SKM-1 (cell line): ENCODE measurements at regions not wholly inside any gene's neighbourhood (a gene's known extent, or its start where the extent isn't known, plus 50 kb on each side); places are given as distances from the start of the nearest gene placed in this dataset.
"Not testable (repeated sequence)": the region's sequence is repeated elsewhere in the genome, so short reads cannot be mapped to it uniquely, and the experiment has no call there.

Experiments used
- DNase-seq: peaks from one replicate; lab custom pipeline; 2025; ENCODE audit not compliant: unreplicated experiment; lab: John Stamatoyannopoulos, UW

- DNase-seq, result no peak
Observed at GRCh38 chr11:69947793-69948255, 128.6 kb upstream of the FGF3 start.

- no peak for DNase-seq
Observed at GRCh38 chr11:69948256-69949141, 129.3 kb upstream of the FGF3 start.

GRCh38 chr11:69949327-69949726 lies 128.8 kb upstream of the ANO1 start:
- DNase-seq, result no peak

- DNase-seq, result no peak
Observed at GRCh38 chr11:69950120-69950519, 128.0 kb upstream of the ANO1 start.

GRCh38 chr11:69950621-69951020 lies 127.5 kb upstream of the ANO1 start:
- no peak for DNase-seq

- DNase-seq, result no peak
Observed at GRCh38 chr11:69951821-69952220, 126.3 kb upstream of the ANO1 start.

- not testable (repeated sequence) for DNase-seq
Observed at GRCh38 chr11:69952229-69952975, 125.7 kb upstream of the ANO1 start.

- DNase-seq, result no peak
Observed at GRCh38 chr11:69953356-69953755, 124.8 kb upstream of the ANO1 start.

GRCh38 chr11:69954756-69955155 lies 123.4 kb upstream of the ANO1 start:
- DNase-seq, result no peak

GRCh38 chr11:69956669-69957190 lies 121.4 kb upstream of the ANO1 start:
- no peak for DNase-seq

GRCh38 chr11:69957849-69958248 lies 120.3 kb upstream of the ANO1 start:
- no peak for DNase-seq

GRCh38 chr11:69958308-69958707 lies 119.8 kb upstream of the ANO1 start:
- no peak for DNase-seq

- no peak for DNase-seq
Observed at GRCh38 chr11:69959461-69959860, 118.7 kb upstream of the ANO1 start.

- DNase-seq, result no peak
Observed at GRCh38 chr11:69961738-69962137, 116.4 kb upstream of the ANO1 start.

GRCh38 chr11:69962152-69962551 lies 116.0 kb upstream of the ANO1 start:
- no peak for DNase-seq

GRCh38 chr11:69963533-69964246 lies 114.4 kb upstream of the ANO1 start:
- DNase-seq, result no peak

- DNase-seq, result no peak
Observed at GRCh38 chr11:69964247-69964643, 113.9 kb upstream of the ANO1 start.

GRCh38 chr11:69965821-69966582 lies 112.1 kb upstream of the ANO1 start:
- no peak for DNase-seq

GRCh38 chr11:69966583-69966835 lies 111.6 kb upstream of the ANO1 start:
- no peak for DNase-seq

GRCh38 chr11:69966910-69967483 lies 111.1 kb upstream of the ANO1 start:
- no peak for DNase-seq
